GM18508 (cell line): ENCODE measurements at regions not wholly inside any gene's neighbourhood (a gene's known extent, or its start where the extent isn't known, plus 50 kb on each side); places are given as distances from the start of the nearest gene placed in this dataset.

Experiments used
- ATAC-seq: cut with Tn5 transposase; IDR thresholded peaks from one replicate; pipeline ENCODE4 v1.9.1; 2021; ENCODE audit warnings: moderate number of reproducible peaks; ENCODE audit not compliant: insufficient read depth, unreplicated experiment

DNA sequence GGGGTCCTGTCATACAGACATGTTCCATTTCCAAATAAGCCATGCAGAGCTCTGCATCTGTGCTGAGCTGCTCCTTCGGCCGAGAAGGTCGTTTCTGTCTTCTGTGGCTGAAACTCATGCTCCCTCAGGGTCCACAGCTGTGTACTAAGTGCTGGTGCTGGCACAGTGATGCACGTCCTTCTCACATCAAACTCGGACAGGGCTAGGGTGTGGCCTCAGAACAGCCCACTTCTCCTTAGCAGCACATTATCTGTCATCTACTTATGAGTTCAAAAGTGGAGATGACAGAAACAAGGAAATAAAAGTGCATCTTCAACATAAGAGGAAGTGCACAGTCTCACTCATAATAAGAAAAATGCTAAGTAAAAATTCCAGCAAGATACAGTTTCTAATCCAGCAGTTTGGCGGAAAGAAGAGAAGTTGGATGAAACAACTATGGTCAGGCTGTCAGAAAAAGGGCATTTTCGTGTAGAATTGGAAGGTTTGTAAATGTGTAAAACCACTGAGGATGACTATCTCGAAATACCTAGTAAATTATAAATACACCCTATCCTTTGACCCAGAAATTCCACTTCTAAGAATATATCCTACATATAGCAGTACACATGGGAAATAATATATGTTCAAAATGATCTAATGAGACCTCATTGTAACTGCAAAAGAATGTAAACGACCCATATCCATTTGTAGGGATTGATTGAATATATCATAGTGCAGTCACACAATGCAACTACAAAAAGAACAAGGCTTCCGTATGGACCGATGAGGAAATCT lies 53.7 kb upstream of the APCDD1 start:
- ATAC-seq: no peak

GRCh38 chr18:10401521-10401920 lies 52.9 kb upstream of the APCDD1 start:
- no peak for ATAC-seq

GRCh38 chr18:10401930-10402329 lies 52.5 kb upstream of the APCDD1 start:
- ATAC-seq: no peak

DNA sequence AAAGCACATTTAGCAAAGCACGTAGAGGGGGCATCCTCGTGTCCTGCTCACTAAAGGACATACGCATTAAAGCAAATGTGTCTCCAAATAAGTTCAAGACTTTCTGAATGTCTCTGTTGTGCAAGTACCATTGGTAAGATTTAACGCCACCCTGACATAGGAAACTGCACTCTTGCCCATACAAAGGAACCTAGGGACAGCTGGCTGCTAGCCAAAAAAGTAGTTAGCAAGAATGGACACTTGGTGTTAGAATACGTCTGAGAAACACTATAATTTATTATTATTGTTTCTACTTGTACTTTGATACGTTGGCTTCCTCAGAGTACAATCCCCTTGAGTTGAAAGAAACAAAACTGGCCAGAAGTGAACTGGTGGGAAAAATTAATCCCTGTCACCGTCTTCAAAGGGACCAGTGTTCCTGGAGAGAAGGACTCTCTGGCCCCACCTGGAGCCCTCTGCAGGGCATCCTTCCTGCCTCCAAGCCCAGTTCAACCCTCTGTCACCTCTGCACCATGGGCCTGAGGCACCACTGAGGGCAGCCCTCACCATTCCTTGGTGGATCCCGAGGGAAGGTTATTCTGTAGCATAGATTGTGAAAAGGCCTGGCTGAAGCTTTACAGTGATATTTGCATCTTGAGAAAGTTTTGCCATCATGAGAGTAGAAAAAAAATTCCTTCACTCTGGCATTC lies 51.4 kb upstream of the APCDD1 start:
- ATAC-seq: no peak

DNA sequence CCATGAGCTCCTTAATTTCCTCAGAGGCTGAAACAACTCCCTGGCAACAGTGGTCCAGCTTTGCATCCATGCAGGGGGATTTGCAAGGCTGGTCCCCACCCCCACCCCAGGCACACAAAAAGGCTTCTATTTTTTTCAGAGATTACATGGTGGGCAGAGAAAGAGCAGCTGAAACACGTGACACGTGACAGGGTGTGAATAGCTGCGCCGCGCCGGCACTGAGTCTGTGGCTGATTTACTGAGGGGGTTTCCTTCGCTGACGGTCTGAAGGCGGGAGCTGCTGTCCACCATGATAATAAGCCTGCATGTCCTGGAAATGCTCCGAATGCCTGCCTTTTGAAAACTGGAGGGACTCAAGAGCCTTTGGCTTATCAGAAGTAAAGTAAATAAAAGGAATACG lies 50.7 kb upstream of the APCDD1 start:
- no peak for ATAC-seq

- no peak for ATAC-seq
Measured at GRCh38 chr18:10404168-10404567, 50.3 kb upstream of the APCDD1 start.
